ENCODE measurements at regions not wholly inside any gene's neighbourhood (a gene's known extent, or its start where the extent isn't known, plus 50 kb on each side); places are given as distances from the start of the nearest gene placed in this dataset.

GRCh38 chr10:78688230-78688900, 380.4 kb upstream of the ZMIZ1 start:
- DNase-seq (ENCODE audit: low spot score) = peak; percentile 74

- peak; percentile 81 for DNase-seq (ENCODE audit: low spot score)
These were observed 379.7 kb upstream of the ZMIZ1 start for GRCh38 chr10:78688901-78689583.

DNA sequence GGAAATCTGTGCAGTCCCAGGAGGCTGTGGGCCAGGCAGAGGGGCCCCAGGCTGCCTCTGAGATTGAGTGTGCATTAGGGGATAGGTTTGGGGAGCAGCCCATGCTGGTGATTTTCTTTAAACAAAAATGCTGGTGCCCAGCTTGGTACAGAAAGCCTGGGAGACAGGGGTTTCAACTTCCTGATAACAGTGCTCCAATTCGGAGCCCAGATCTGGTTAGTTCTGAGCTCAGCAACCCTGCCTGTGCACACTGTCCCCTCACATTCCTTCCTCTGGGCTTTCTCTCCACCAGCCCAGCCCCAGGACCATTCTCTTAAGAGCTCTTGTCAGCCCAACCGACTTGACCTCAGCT, 379.2 kb upstream of the ZMIZ1 start:
- no peak for DNase-seq (ENCODE audit: low spot score)

DNA sequence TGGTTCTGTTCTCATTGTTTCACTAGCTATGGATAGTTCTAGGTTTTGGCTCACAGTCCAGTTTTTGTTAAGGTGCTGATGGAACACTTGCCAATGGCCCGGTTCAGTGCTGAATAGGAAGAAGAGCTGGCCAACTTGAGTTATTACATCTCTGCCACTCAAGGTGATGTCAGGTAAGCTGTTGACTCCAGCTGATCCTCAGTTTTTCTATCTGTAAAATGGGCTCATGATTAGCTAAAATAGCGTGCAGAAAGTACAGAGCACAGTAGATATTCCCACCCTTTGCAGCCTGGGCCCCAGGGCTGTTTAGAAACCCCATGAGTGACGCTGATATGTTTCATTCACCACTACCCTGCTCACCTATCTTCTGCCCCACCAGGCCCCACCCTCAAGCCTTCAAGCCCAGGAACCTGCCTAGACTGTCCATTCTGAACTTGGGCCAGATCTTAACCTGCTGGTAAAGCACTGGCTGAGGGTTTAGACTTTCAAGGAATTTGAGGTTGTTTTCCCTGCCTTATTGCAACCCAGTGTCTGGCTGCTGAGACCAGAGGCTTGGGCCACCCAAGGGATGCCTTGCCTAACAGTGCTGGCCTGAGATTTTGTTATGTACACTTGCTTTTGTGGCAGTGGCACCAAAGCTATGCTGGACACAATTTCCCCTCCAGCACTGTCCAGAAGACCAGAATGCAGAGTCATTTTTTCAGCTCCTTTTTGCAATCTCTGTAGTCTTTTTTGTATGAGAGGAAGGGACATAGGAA, 378.2 kb upstream of the ZMIZ1 start:
- no peak for DNase-seq (ENCODE audit: low spot score)

DNA sequence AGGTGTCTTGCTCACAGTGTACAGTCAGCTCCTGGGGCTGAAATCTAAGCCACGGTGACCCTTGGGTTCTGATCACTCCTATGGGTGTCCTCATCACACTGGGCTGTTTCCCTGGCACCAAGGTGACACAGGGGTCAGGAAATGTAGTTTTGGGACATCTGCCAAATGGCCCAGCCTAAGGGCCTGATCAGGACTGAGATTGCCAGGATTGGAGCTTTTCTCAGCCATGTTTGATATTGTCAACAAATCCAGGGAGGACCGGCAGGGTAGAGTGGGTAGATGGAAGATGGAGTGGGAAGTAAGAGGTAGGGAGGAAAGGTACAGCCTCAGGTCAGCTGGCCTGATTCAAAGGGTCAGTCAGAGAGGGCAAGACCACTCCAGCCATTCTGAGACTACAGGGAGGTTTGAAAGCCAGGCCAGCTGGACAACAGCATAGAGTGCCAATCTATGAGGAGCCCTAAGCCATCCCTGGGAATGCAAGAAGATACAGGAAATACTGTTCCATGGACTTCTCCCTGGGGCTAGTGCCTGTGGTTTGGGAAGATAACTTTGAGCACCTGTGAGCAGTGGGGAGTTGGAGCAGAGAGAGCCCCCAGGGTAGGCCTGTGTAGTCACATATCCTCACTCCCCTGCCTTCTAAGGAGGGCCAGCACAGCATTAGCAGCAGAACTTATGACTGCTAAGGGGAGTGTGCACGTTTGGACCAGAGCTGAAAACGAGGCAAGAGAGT, 377.3 kb upstream of the ZMIZ1 start:
- DNase-seq (ENCODE audit: low spot score) = no peak

- DNase-seq (ENCODE audit: low spot score) = no peak
These were observed 376.7 kb upstream of the ZMIZ1 start for GRCh38 chr10:78692071-78692470.

DNA sequence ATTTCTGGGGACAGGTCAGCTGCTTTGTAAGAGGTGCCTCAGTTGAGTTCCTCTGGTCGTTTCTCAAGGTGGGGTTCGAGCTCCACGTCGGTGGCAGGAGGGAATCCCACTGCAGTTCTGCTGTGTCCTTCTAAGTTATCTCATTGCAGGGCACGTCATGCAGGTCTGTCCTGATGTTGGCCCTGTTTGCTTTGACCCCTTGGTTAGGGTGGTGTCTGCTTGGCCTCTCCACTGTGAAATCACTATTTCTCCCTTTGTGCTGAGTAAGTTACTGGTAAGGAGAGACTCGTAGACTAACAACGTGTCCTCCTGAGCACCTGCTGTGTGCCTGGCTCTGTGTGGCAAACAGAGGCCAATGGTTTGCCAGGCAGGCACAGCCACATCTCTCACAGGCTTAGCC, 372.9 kb upstream of the ZMIZ1 start:
- no peak for DNase-seq (ENCODE audit: low spot score)

- no peak for DNase-seq (ENCODE audit: low spot score)
These were observed 371.9 kb upstream of the ZMIZ1 start for GRCh38 chr10:78696791-78697395.

DNA sequence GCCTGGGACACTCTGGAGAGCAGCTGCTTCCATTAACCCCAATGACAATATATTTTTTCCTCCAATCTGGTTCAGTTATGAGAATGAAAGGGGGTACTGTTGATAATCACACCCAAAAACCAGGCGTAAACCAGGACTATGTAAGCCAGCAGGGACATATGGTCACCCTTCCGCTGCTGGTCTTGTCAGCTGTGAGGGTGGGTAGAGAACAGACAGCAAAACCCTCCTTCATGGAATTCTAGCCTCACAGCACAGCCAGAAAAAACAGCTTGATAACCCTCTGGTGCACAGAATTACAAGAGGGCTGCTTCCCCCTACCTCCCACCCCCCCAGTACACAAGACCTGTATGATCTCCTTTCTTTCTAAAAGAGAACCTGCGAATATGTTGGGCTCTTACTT, 368.8 kb upstream of the ZMIZ1 start:
- peak; percentile 23 for DNase-seq (ENCODE audit: low spot score)

- no peak for DNase-seq (ENCODE audit: low spot score)
These were observed 368.4 kb upstream of the ZMIZ1 start for GRCh38 chr10:78700413-78700812.

- no peak for DNase-seq (ENCODE audit: low spot score)
These were observed 367.8 kb upstream of the ZMIZ1 start for GRCh38 chr10:78700816-78701520.

DNA sequence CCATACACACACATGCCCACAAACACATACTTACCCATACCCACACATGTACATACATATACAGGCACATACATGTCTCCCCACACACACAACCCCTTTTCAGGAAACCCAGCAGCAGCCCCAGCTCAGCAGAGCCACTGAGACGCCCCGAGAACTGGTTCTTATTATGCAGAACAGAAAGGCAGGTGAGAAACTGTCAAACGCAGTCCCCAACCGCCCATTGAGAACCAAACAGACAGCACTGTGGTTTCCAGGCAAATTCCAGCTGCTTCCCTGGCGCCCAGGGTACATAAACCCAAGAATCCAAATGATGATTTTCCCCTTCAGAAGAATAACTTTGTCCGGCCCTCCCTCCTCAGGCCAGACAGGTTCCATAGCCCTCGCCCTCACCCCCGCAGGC, 366.6 kb upstream of the ZMIZ1 start:
- DNase-seq (ENCODE audit: low spot score) = no peak

DNA sequence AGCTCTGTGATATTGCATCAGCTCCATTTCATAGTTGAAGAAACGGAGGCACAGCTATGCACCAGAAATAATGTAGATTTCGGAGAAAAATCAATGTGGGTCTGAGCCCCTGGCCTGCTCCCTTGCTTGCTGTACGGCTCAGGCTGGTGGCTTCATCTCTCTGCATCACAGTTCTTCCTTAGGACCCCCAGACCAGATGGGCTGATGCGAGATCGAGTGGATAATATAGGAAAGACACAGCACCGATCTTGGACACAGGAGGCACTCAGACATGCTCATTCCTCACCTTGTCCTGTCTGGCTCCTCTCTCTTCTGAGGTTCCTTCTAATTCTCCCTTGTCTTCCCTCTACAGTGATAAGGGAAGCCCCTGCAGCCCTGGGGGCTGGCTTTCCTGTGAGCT, 365.9 kb upstream of the ZMIZ1 start:
- DNase-seq (ENCODE audit: low spot score) = no peak

DNA sequence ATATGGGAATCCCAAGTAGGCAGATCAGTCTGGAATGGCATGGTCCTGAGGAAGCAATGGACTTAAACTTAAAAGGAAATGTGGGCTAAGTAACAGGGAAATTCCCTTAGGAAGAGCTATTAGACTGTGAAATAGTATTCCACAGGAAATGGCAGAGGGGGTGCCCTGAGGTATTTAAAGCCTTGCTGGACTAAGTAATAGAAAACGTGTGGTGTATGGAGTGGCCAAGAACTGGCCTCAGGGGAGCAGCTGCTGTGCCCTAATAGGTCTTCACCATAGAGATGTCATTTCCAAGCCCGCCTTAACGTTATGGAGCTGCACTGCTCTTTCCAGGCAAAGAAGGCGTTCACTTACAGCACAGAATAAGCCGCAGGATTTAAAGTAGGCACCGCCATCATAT, 365.2 kb upstream of the ZMIZ1 start:
- DNase-seq (ENCODE audit: low spot score) = no peak

DNA sequence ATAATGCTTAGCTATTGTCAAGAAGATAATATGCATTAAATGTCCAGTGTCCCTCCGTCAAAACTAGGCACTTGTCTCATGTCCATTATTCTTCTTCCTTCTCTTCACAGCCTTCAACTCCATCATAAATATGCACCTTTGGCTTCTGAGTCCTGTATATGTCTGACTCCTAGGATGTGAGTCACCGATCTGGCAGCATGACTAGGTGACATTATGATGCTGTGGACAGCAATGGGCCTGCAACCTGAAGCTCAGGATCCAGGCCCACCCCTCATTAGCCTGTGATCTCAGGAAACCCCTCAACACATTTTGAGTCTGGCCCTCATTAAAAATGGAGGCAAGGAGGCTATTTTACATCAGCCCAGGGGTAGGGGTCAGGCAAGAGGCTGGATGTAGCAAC, 362.5 kb upstream of the ZMIZ1 start:
- DNase-seq (ENCODE audit: low spot score) = no peak

- DNase-seq (ENCODE audit: low spot score) = no peak
These were observed 361.8 kb upstream of the ZMIZ1 start for GRCh38 chr10:78706726-78707540.

DNA sequence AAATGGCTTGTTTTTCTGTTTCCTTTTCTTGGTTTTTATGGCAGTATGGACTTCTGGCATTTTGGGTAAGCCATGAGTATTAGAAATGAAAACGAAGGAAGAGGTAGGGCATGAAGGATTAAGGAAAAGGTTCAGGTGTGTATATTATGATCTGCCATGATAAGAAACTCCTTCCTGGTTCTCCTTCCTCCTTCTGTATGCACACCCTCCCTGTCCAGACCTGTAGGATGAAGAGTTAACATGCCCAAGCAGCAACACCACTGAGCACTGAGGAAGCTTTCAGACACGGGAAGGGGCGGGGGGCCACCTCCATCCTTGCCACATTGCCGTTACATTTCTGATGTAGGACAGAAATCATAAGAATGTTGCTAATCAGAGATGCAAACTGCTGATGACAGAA, 361.0 kb upstream of the ZMIZ1 start:
- no peak for DNase-seq (ENCODE audit: low spot score)

- DNase-seq (ENCODE audit: low spot score) = no peak
These were observed 356.6 kb upstream of the ZMIZ1 start for GRCh38 chr10:78712147-78712546.

DNA sequence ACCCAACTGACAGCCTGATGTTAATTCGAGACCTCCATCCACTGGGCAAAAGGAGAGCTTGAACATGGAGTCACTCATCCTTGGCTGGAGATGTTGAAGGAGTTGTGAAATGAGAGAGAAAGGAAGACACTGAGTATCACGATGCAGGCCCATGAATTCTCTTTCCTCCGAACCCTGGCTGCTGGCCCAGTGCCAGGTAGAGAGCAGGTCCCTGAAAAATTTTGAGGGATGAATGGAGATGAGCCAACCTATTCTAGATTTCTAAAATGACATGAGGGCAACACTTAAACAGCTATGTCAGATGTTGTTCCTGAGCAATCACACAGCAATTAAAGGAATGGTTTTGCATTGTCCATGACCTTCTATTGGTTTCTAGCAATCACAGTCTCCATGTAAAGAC, 355.1 kb upstream of the ZMIZ1 start:
- DNase-seq (ENCODE audit: low spot score) = no peak

DNA sequence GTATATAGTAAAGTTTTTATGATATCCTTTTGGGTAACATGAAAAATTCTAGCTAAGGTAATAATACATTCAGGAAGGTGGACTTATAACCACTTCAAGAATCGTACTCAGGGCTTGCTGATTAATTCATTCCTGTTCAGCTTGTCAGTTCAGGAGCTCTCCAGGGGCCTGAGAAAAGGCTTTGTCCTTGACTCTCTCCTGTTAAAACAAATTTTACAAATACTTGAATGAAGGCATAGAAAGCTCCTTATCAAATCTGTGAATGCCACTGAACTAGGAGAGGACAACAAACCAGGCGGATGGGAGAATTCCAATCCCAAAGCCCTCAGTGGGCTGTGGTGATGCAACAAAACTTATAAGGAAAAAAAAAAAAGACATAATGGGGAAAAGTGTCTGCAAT, 354.5 kb upstream of the ZMIZ1 start:
- DNase-seq (ENCODE audit: low spot score) = no peak

- no peak for DNase-seq (ENCODE audit: low spot score)
These were observed 353.3 kb upstream of the ZMIZ1 start for GRCh38 chr10:78715435-78715834.
